Esophagus squamous epithelium (tissue), 4 donors: ENCODE measurements at regions not wholly inside any gene's neighbourhood (a gene's known extent, or its start where the extent isn't known, plus 50 kb on each side); places are given as distances from the start of the nearest gene placed in this dataset.

Source experiments
- POLR2A ChIP-seq, 4 donors: fragments of 450-650 bp; IDR thresholded peaks; one replicate each; pipeline ENCODE4 v1.6.1; 2017; ENCODE audit warnings: antibody characterized with exemption in 4 of 4, mild to moderate bottlenecking in 4 of 4, moderate library complexity in 3 of 4
- TF ChIP-seq, protein P1 (sequence below), 6 experiments: fragments of 450-650 bp in 4 of 6; fragments of 200-600 bp in 2 of 6; sonication (generic) in 2 of 6; IDR thresholded peaks; one replicate each; pipeline ENCODE4 v1.5.1; 2016 to 2019; ENCODE audit warnings: antibody characterized with exemption in 6 of 6, mild to moderate bottlenecking in 4 of 6, moderate library complexity in 4 of 6

GRCh38 chr10:6338361-6338760, 135.6 kb downstream of the PFKFB3 start:
- TF ChIP-seq, protein P1, sequence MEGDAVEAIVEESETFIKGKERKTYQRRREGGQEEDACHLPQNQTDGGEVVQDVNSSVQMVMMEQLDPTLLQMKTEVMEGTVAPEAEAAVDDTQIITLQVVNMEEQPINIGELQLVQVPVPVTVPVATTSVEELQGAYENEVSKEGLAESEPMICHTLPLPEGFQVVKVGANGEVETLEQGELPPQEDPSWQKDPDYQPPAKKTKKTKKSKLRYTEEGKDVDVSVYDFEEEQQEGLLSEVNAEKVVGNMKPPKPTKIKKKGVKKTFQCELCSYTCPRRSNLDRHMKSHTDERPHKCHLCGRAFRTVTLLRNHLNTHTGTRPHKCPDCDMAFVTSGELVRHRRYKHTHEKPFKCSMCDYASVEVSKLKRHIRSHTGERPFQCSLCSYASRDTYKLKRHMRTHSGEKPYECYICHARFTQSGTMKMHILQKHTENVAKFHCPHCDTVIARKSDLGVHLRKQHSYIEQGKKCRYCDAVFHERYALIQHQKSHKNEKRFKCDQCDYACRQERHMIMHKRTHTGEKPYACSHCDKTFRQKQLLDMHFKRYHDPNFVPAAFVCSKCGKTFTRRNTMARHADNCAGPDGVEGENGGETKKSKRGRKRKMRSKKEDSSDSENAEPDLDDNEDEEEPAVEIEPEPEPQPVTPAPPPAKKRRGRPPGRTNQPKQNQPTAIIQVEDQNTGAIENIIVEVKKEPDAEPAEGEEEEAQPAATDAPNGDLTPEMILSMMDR (IDR thresholded peaks at IDR 0.05): no peak
- TF ChIP-seq POLR2A (IDR thresholded peaks at IDR 0.05): no peak
